ENCODE measurements at regions not wholly inside any gene's neighbourhood (a gene's known extent, or its start where the extent isn't known, plus 50 kb on each side); places are given as distances from the start of the nearest gene placed in this dataset.

GRCh38 chr2:175640655-175641054, 361.4 kb downstream of the LNPK start:
- Histone ChIP-seq H3K4me3 (ENCODE audit: low read depth, low read length) (no peak overlapping the region), H3K36me3 (ENCODE audit: control insufficient read depth, insufficient read depth, low read length) (no peaks in the 10 kb centered on the region), H3K27ac (ENCODE audit: insufficient read depth, low read length, poor library complexity, severe bottlenecking) (no peak overlapping the region), H3K4me1 (ENCODE audit: control insufficient read depth, insufficient read depth, low read length, poor library complexity, severe bottlenecking) (no peaks in the 10 kb centered on the region), H3K27me3 (ENCODE audit: control insufficient read depth, insufficient read depth, low read length) (no peaks in the 10 kb centered on the region), H3K9me3 (ENCODE audit: control insufficient read depth in 2 of 2, low read length in 2 of 2) (no peaks in the 10 kb centered on the region)
- H3K4me1 Mint-ChIP-seq, result no peaks in the 10 kb centered on the region
- no peak for ATAC-seq (ENCODE audit: low read depth in 2 of 2)
- peaks cover 0 to 3% (median 0%) of the 10 kb centered on the region in 7 donors for H3K9me3 Mint-ChIP-seq
- H3K27me3 Mint-ChIP-seq, result no peaks in the 10 kb centered on the region
- no peaks in the 10 kb centered on the region for H3K36me3 Mint-ChIP-seq
- H3K4me3 Mint-ChIP-seq, result no peak overlapping the region
- H3K27ac Mint-ChIP-seq, result no peak overlapping the region
- DNase-seq, result no peak

DNA sequence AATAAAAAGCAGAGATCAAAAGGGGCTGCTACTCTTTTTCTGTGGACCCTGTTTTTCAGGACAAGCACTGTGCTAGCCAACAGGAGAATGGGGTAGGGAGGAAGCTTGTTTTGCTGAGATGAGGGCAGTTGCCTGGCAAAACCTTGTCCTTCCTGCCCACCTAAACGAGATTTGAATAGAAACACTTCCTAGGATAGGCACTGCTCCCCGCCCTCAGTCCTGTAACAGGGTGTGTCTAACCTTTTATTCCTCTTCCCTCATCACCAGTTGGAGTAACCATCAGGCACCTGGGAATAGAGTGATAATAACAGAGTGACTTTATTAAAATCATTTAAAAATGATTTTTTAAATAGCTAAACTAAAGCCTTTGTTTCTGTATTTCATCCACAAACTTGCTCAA, 368.8 kb downstream of the LNPK start:
- Mint-ChIP-seq H3K4me3 (no peak overlapping the region), H3K27ac (no peak overlapping the region), H3K27me3 (no peaks in the 10 kb centered on the region), H3K4me1 (no peaks in the 10 kb centered on the region), H3K36me3 (no peaks in the 10 kb centered on the region), H3K9me3 (no peaks in the 10 kb centered on the region)
- ATAC-seq (ENCODE audit: low read depth in 2 of 2) (no peak), DNase-seq (no peak)
- no peaks in the 10 kb centered on the region for H3K4me1 ChIP-seq (ENCODE audit: control insufficient read depth, insufficient read depth, low read length, poor library complexity, severe bottlenecking)
- no peaks in the 10 kb centered on the region for H3K9me3 ChIP-seq (ENCODE audit: control insufficient read depth in 2 of 2, low read length in 2 of 2)
- H3K4me3 ChIP-seq (ENCODE audit: low read depth, low read length), result no peak overlapping the region
- H3K27ac ChIP-seq (ENCODE audit: insufficient read depth, low read length, poor library complexity, severe bottlenecking), result no peak overlapping the region
- H3K36me3 ChIP-seq (ENCODE audit: control insufficient read depth, insufficient read depth, low read length), result no peaks in the 10 kb centered on the region
- no peaks in the 10 kb centered on the region for H3K27me3 ChIP-seq (ENCODE audit: control insufficient read depth, insufficient read depth, low read length)

- H3K4me1 Mint-ChIP-seq, result no peaks in the 10 kb centered on the region
- H3K27me3 Mint-ChIP-seq, result no peaks in the 10 kb centered on the region
- H3K9me3 ChIP-seq (ENCODE audit: control insufficient read depth in 2 of 2, low read length in 2 of 2), result no peaks in the 10 kb centered on the region
- H3K27ac Mint-ChIP-seq, result no peak overlapping the region
- ATAC-seq (ENCODE audit: low read depth in 2 of 2), result no peak
- H3K4me3 ChIP-seq (ENCODE audit: low read depth, low read length), result no peak overlapping the region
- H3K27me3 ChIP-seq (ENCODE audit: control insufficient read depth, insufficient read depth, low read length), result no peaks in the 10 kb centered on the region
- H3K4me1 ChIP-seq (ENCODE audit: control insufficient read depth, insufficient read depth, low read length, poor library complexity, severe bottlenecking), result no peaks in the 10 kb centered on the region
- no peaks in the 10 kb centered on the region for H3K36me3 Mint-ChIP-seq
- H3K27ac ChIP-seq (ENCODE audit: insufficient read depth, low read length, poor library complexity, severe bottlenecking), result no peak overlapping the region
- no peaks in the 10 kb centered on the region for H3K9me3 Mint-ChIP-seq
- no peaks in the 10 kb centered on the region for H3K36me3 ChIP-seq (ENCODE audit: control insufficient read depth, insufficient read depth, low read length)
- DNase-seq, result no peak
- no peak overlapping the region for H3K4me3 Mint-ChIP-seq
Observed at GRCh38 chr2:175631245-175631623, 370.8 kb downstream of the LNPK start.

- Histone ChIP-seq H3K36me3 (ENCODE audit: control insufficient read depth, insufficient read depth, low read length) (no peaks in the 10 kb centered on the region), H3K27me3 (ENCODE audit: control insufficient read depth, insufficient read depth, low read length) (no peaks in the 10 kb centered on the region), H3K27ac (ENCODE audit: insufficient read depth, low read length, poor library complexity, severe bottlenecking) (no peak overlapping the region), H3K4me3 (ENCODE audit: low read depth, low read length) (no peak overlapping the region), H3K9me3 (ENCODE audit: control insufficient read depth in 2 of 2, low read length in 2 of 2) (no peaks in the 10 kb centered on the region), H3K4me1 (ENCODE audit: control insufficient read depth, insufficient read depth, low read length, poor library complexity, severe bottlenecking) (no peaks in the 10 kb centered on the region)
- no peak overlapping the region for H3K4me3 Mint-ChIP-seq
- ATAC-seq (ENCODE audit: low read depth in 2 of 2), result no peak
- DNase-seq, result no peak
- no peaks in the 10 kb centered on the region for H3K36me3 Mint-ChIP-seq
- H3K4me1 Mint-ChIP-seq, result no peaks in the 10 kb centered on the region
- no peaks in the 10 kb centered on the region for H3K9me3 Mint-ChIP-seq
- H3K27ac Mint-ChIP-seq, result no peak overlapping the region
- H3K27me3 Mint-ChIP-seq, result no peaks in the 10 kb centered on the region
Observed at GRCh38 chr2:175630280-175631244, 371.5 kb downstream of the LNPK start.

- Histone ChIP-seq H3K9me3 (ENCODE audit: control insufficient read depth in 2 of 2, low read length in 2 of 2) (no peaks in the 10 kb centered on the region), H3K4me1 (ENCODE audit: control insufficient read depth, insufficient read depth, low read length, poor library complexity, severe bottlenecking) (no peaks in the 10 kb centered on the region), H3K27ac (ENCODE audit: insufficient read depth, low read length, poor library complexity, severe bottlenecking) (no peak overlapping the region), H3K27me3 (ENCODE audit: control insufficient read depth, insufficient read depth, low read length) (no peaks in the 10 kb centered on the region), H3K4me3 (ENCODE audit: low read depth, low read length) (no peak overlapping the region), H3K36me3 (ENCODE audit: control insufficient read depth, insufficient read depth, low read length) (no peaks in the 10 kb centered on the region)
- H3K27me3 Mint-ChIP-seq, result no peaks in the 10 kb centered on the region
- peaks cover 0 to 2% (median 0%) of the 10 kb centered on the region in 7 donors for H3K9me3 Mint-ChIP-seq
- no peak for DNase-seq
- no peak overlapping the region for H3K4me3 Mint-ChIP-seq
- no peak overlapping the region for H3K27ac Mint-ChIP-seq
- H3K36me3 Mint-ChIP-seq, result no peaks in the 10 kb centered on the region
- H3K4me1 Mint-ChIP-seq, result no peaks in the 10 kb centered on the region
- no peak for ATAC-seq (ENCODE audit: low read depth in 2 of 2)
Observed at GRCh38 chr2:175628243-175628642, 373.8 kb downstream of the LNPK start.

- peaks cover 0 to 4% (median 0%) of the 10 kb centered on the region in 7 donors for H3K9me3 Mint-ChIP-seq
- DNase-seq (no peak), ATAC-seq (ENCODE audit: low read depth in 2 of 2) (no peak)
- Histone ChIP-seq H3K4me1 (ENCODE audit: control insufficient read depth, insufficient read depth, low read length, poor library complexity, severe bottlenecking) (no peaks in the 10 kb centered on the region), H3K4me3 (ENCODE audit: low read depth, low read length) (no peak overlapping the region), H3K36me3 (ENCODE audit: control insufficient read depth, insufficient read depth, low read length) (no peaks in the 10 kb centered on the region), H3K9me3 (ENCODE audit: control insufficient read depth in 2 of 2, low read length in 2 of 2) (no peaks in the 10 kb centered on the region), H3K27ac (ENCODE audit: insufficient read depth, low read length, poor library complexity, severe bottlenecking) (no peak overlapping the region), H3K27me3 (ENCODE audit: control insufficient read depth, insufficient read depth, low read length) (no peaks in the 10 kb centered on the region)
- no peaks in the 10 kb centered on the region for H3K36me3 Mint-ChIP-seq
- no peaks in the 10 kb centered on the region for H3K4me1 Mint-ChIP-seq
- no peak overlapping the region for H3K4me3 Mint-ChIP-seq
- peaks cover 3% of the 10 kb centered on the region for H3K27me3 Mint-ChIP-seq
- H3K27ac Mint-ChIP-seq, result no peak overlapping the region
Observed at GRCh38 chr2:175627405-175627804, 374.7 kb downstream of the LNPK start.

DNA sequence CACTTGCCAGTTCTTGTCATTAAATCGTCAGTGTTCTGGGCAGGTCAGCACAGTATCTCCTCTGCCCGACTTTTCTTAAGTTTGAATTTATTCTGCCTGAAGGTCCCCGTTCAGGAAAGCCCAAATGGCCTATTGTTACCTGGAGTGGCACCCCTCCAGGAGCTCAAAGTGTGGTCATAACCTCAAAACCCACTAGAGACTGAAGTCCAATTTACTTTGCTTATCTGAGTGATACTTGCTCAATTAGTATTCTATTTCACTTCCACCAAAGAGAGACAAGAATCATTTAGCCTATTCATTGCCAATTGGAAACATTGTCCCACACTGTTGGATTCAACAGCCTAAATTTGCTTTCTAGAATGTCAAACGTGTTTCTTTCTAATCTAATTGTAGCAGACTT, 375.3 kb downstream of the LNPK start:
- Histone ChIP-seq H3K27ac (ENCODE audit: insufficient read depth, low read length, poor library complexity, severe bottlenecking) (no peak overlapping the region), H3K9me3 (ENCODE audit: control insufficient read depth in 2 of 2, low read length in 2 of 2) (no peaks in the 10 kb centered on the region), H3K4me3 (ENCODE audit: low read depth, low read length) (no peak overlapping the region), H3K27me3 (ENCODE audit: control insufficient read depth, insufficient read depth, low read length) (no peaks in the 10 kb centered on the region), H3K36me3 (ENCODE audit: control insufficient read depth, insufficient read depth, low read length) (no peaks in the 10 kb centered on the region), H3K4me1 (ENCODE audit: control insufficient read depth, insufficient read depth, low read length, poor library complexity, severe bottlenecking) (no peaks in the 10 kb centered on the region)
- H3K27ac Mint-ChIP-seq, result no peak overlapping the region
- no peaks in the 10 kb centered on the region for H3K36me3 Mint-ChIP-seq
- peaks cover 0 to 5% (median 0%) of the 10 kb centered on the region in 7 donors for H3K9me3 Mint-ChIP-seq
- DNase-seq, result no peak
- H3K4me1 Mint-ChIP-seq, result no peaks in the 10 kb centered on the region
- H3K4me3 Mint-ChIP-seq, result no peak overlapping the region
- peaks cover 5% of the 10 kb centered on the region for H3K27me3 Mint-ChIP-seq
- ATAC-seq (ENCODE audit: low read depth in 2 of 2), result no peak

GRCh38 chr2:175624785-175625184, 377.3 kb downstream of the LNPK start:
- peaks cover 5% of the 10 kb centered on the region for H3K27me3 Mint-ChIP-seq
- no peak overlapping the region for H3K27ac Mint-ChIP-seq
- Histone ChIP-seq H3K4me3 (ENCODE audit: low read depth, low read length) (no peak overlapping the region), H3K36me3 (ENCODE audit: control insufficient read depth, insufficient read depth, low read length) (no peaks in the 10 kb centered on the region), H3K4me1 (ENCODE audit: control insufficient read depth, insufficient read depth, low read length, poor library complexity, severe bottlenecking) (no peaks in the 10 kb centered on the region), H3K27ac (ENCODE audit: insufficient read depth, low read length, poor library complexity, severe bottlenecking) (no peak overlapping the region), H3K27me3 (ENCODE audit: control insufficient read depth, insufficient read depth, low read length) (no peaks in the 10 kb centered on the region), H3K9me3 (ENCODE audit: control insufficient read depth in 2 of 2, low read length in 2 of 2) (no peaks in the 10 kb centered on the region)
- peaks cover 0 to 7% (median 3%) of the 10 kb centered on the region in 7 donors for H3K9me3 Mint-ChIP-seq
- no peak for DNase-seq
- no peaks in the 10 kb centered on the region for H3K36me3 Mint-ChIP-seq
- no peak for ATAC-seq (ENCODE audit: low read depth in 2 of 2)
- H3K4me3 Mint-ChIP-seq, result no peak overlapping the region
- no peaks in the 10 kb centered on the region for H3K4me1 Mint-ChIP-seq

All from CD4-positive, CD25-positive, alpha-beta regulatory T cell (primary cell).